ENCODE measurements at regions not wholly inside any gene's neighbourhood (a gene's known extent, or its start where the extent isn't known, plus 50 kb on each side); places are given as distances from the start of the nearest gene placed in this dataset.

DNA sequence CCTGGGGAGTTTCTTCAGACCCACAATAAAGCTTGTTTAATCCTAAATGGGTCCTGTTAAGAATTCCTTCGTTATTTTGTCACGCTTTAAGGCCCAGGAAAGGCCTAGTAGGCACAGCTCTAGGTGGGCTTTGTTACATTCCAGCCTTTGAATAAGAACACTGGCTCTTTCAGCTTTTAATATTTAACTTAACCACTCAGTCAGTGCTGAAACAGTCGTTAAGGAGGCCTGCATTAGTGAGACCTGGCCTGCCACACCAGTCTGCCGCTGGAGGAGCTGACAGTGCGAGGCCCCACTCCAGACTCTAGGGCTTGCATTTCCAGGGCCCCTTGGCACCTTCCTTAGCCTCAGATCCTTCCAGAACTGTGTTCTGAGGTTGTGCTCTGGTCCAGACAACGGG lies 351.4 kb downstream of the GLRX3 start:
- DNase-seq, result no peak

- DNase-seq, result no peak
These were observed 353.7 kb downstream of the GLRX3 start for GRCh38 chr10:130489891-130490290.

DNA sequence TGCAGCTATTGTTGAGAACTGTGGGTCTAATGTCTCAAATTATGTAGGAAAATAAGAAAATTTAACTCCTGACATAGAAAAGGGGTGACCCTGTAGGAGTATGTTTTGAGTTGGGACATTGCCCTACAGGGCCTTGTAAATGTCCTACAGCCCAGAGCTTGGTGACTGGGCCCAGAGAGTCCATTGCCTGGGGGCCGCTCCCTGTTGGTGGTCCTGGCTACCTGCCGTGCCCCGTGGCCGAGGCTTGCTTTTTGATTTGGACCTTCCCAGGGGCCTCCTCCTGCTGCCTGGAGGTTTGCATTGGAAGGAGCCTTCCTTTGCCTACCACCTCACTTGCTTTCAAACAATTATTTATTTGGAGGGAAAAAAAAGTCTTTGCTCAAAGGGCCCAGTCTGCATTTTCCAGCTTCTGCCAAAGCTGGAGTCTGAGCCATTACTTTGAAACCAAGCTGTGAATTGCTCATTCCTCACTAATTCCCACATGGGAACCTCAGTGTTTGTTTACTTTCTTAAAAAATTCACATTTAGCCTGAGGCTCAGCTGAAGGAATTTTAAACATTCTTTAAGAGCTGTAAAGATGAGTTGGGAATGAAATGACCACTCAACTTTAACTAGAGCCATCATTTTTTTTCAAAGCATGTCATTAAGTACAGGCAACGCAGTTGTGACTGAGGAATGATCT lies 355.0 kb downstream of the GLRX3 start:
- no peak for DNase-seq

- DNase-seq, result no peak
These were observed 355.5 kb downstream of the GLRX3 start for GRCh38 chr10:130491693-130492050.

DNA sequence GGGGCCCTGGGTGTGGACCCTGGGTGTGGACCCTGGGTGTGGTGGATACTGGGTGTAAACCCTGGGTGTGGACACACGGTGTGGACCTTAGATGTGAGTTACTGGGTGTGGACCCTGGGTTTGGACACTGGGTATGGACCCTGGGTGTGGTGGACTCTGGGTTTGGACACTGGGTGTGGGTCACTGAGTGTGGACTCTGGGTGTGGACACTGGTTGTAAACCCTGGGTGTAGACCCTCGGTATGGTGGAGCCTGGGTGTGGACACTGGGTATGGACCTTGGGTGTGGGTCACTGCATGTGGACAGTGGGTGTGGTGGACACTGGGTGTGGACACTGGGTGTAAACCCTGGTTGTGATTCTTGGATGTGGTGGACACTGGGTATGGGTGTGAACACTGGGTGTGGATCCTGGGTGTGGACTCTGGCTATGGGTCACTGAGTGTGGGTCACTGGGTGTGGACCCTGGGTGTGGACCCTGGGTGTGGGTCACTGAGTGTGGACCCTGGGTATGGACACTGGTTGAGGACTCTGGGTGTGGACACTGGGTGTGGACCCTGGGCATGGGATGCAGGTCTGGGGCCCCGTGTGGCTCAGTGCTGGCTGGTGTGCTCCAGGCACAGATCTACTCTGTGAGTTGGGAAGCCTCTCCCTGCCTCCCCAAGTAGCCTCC lies 356.2 kb downstream of the GLRX3 start:
- DNase-seq, result no peak

DNA sequence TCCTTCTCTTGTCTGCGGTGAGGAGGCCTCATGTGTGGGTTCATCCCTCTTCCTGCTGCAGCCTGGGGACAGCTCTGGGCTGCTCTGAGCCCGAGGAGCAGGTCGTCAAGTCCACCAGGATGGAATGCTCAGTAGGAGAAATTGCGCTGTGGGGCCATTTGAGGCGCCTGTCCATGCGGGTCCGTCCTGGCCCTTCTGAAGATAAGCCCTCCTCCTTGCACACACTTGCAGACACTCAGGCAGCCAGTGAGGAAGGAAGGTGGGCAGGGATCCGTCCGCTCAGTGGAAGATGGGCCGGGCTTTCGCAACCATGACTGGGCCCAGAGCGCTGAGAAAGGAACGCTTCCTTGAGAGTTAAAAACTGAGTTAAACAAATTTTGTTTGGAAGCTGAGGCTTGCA lies 356.8 kb downstream of the GLRX3 start:
- DNase-seq, result no peak

DNA sequence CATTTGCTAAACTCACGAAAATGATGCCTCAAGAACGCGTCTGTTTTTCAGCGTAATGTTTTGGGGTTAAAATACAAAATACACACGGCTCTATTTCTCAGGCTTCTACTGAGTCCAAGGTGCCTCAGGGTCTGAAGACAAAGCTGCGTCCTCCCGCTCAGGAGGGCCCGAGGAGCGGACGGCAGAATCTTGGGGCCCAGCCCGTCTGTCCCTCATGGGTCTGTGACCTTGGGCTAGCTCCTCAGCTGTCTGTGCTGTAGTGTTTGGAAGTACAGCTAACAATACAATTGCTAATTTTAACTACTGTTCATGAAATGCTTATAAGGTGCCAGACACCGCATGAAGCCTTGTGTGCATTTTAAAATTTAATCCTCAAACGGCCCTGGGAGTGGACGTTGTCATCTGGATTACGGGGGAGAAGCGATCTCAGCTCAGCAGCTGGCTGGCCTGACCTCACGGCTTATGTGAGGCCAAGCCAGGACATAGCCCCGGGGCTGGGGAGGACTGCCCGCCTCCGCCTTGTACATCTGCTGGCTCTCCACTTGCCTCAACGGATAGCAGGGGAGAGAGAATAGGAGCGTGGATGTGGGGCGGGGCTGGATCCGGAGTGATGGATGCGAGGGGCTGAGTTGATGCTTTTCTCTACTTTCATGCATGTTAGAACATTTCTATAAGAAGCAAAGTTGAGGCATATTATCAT lies 357.4 kb downstream of the GLRX3 start:
- DNase-seq, result no peak

DNA sequence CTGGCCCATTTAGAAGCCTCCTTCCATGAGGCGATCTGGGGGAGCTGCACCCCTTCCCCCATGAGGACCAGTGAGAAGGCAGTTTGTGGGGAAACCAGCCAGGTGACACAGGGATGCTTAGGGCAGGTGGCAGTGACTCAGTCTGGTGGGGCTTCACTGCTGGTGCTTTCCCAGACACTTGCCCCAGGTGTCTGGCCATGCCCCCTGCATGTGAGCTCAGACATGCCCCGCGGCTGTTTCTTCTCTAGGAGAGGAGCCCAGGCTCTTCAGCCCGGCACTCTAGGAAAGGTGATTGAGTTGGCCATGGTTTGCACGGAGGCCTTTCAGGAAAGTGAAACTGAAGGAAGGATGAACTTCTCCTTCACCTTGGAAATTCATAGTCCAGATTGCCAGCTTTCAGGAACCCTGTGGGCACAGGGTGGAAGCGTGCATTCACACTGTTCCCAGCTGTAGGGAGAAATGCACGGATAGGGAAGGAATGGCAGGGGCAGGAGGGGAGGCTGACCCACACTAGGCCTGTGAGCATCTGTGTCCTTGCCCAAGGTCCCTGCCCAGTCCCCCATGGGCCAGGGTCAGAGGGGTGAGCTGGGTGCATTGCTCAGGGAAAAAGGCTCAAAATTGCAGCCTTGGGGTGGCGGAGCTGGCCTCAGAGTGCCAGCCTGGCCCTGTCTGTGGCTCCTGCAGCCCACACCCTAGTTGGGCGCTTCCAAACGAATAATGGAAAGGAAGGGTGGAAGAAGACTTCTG lies 359.1 kb downstream of the GLRX3 start:
- DNase-seq, result no peak

GRCh38 chr10:130495891-130496636 lies 359.9 kb downstream of the GLRX3 start:
- no peak for DNase-seq

- DNase-seq, result no peak
These were observed 361.1 kb downstream of the GLRX3 start for GRCh38 chr10:130497056-130498010.

DNA sequence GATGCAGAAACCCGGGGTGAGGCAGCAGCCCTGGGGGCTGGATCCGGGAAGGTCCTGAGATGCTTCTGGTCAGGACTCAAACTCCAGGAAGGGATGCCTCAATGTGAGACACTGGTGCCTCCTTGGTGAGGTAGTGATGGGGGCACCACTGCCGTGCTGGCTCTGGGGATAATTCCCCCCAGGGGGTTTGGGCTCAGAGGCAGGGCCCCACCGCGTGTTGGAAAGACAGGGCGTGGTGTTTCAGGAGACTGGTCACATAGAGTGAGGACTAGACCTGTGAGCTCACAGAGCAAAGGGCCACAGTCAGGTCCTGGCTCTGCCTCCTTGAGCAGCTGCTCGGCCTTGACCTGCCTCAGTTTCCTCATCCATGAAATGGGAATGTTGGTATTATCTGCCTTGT lies 361.9 kb downstream of the GLRX3 start:
- no peak for DNase-seq

GRCh38 chr10:130498934-130499333 lies 362.7 kb downstream of the GLRX3 start:
- no peak for DNase-seq

DNA sequence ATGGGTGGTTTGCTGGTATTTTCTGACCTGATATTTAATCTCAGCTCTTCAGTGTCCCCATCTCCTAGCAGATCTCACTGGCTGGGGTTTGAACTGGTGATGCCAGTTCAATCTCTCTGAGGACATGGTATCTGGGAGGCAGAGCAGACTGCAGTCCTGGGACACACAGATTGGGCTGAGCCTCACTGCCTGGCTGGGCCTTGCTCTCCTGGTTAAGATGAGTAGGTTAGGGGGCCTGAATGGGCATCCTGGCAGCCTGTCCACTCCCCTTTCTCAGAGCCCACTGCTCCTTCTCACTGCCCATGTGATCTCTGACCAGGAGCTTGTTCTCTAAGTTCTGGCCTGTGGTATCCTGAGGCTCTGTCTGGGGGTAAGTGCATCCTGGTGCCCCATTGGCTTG lies 363.4 kb downstream of the GLRX3 start:
- no peak for DNase-seq

- no peak for DNase-seq
These were observed 364.2 kb downstream of the GLRX3 start for GRCh38 chr10:130500261-130501000.

DNA sequence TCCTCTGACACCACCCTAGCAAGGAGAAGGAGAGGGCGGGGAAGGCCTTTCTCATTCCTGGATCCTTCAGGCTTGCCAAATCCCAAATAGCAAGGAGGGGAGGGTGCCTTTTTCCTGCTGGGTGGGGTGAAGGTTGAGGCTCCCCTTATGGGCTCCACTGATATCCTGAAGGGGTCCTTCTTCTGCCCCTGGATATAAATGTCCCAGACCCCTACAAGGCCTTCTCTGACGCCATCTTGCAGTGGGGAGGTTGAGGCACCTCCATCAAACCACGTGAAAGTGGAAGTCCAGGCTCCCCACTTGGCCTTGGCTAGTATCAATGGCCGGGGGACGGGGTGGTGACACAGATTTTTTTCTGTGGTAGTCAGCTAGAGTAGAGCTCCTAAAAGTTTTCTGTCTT lies 371.3 kb downstream of the GLRX3 start:
- no peak for DNase-seq

DNA sequence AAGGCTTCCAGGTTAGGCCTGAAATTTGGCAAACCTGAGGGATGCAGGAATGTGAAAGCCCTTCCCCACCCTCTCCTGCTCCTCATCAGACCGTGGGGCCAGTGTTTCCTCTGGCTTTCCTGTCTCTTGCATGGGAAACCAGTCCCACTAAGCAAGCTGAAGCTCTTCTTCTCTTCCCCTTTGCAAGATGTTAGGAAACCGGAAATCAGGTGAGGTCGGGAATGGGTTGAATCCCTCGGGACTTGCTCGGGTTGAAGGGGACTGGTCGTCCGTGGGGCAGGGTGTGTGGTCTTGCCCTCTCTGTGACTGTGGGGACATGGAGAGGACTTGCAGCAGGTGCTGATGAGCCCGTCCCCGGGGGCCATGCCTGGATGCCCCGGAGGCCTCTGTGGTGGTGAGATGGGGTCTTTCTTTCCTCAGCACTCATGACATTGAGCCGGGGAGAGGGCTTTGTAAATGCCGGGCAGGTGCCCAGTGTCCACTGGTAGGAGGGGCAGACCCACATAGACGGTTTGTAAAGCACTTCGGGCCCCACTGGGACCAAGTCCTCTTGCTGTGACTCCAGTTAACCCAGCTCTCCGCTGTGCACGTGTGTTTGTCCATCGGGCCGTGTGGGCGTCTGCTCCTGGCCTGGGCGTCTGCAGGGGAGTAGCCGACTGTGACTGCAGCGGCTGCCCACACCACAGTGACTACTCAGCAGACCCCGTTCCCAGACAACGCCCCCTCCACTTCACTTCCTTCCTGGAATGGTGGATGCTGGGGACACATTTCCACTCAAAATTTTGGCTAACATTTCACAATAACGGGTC lies 373.9 kb downstream of the GLRX3 start:
- DNase-seq, result no peak

- no peak for DNase-seq
These were observed 374.6 kb downstream of the GLRX3 start for GRCh38 chr10:130510755-130511154.

- no peak for DNase-seq
These were observed 375.6 kb downstream of the GLRX3 start for GRCh38 chr10:130511766-130512165.

- no peak for DNase-seq
These were observed 376.7 kb downstream of the GLRX3 start for GRCh38 chr10:130512936-130513335.
